Adrenal gland (tissue), 9 donors: ENCODE measurements at regions not wholly inside any gene's neighbourhood (a gene's known extent, or its start where the extent isn't known, plus 50 kb on each side); places are given as distances from the start of the nearest gene placed in this dataset.
A peak's percentile ranks its signal among the peaks of the same experiment; 100 is the strongest.
"Not testable (repeated sequence)": the region's sequence is repeated elsewhere in the genome, so short reads cannot be mapped to it uniquely, and the experiment has no call there.

Experiments used
- DNase-seq, 7 donors: peaks; one replicate each; pipeline ENCODE4 v3.0.0-alpha.2; 2019 to 2020
- H3K27ac ChIP-seq, 5 donors: fragments of 200-600 bp; sonication (generic) in 4 of 5; 1 replicate in 3 of 5; 2 replicates in 2 of 5; pipeline versions ENCODE4 v1.5.1 to v1.8.0; 2016 to 2020; ENCODE audit warnings: mild to moderate bottlenecking in 1 of 5
- H3K27me3 ChIP-seq: fragments of 200-600 bp; 2 replicates; pipeline ENCODE4 v1.8.0; 2021
- H3K36me3 ChIP-seq, 2 donors: fragments of 200-600 bp; replicated peaks in 1 of 2; 1 replicate in 1 of 2; 2 replicates in 1 of 2; pipeline versions ENCODE4 v1.5.1 to v1.8.0; 2018 to 2022
- H3K4me1 ChIP-seq, 2 donors: fragments of 200-600 bp; replicated peaks in 1 of 2; 1 replicate in 1 of 2; 2 replicates in 1 of 2; pipeline versions ENCODE4 v1.5.1 to v1.8.0; 2018 to 2021
- H3K4me3 ChIP-seq, 4 donors: fragments of 200-600 bp; sonication (generic) in 3 of 4; one replicate each; pipeline ENCODE4 v1.5.1; 2016 to 2018
- H3K9me3 ChIP-seq, 3 donors: fragments of 200-600 bp; sonication (generic) in 1 of 3; replicated peaks in 1 of 3; 1 replicate in 2 of 3; 2 replicates in 1 of 3; pipeline versions ENCODE4 v1.5.1 to v1.8.0; 2016 to 2021
- POLR2A ChIP-seq, 2 donors: fragments of 450-650 bp; IDR thresholded peaks; one replicate each; pipeline ENCODE4 v1.6.1; 2017; ENCODE audit warnings: antibody characterized with exemption in 2 of 2, mild to moderate bottlenecking in 2 of 2, moderate library complexity in 1 of 2
- WGBS, 4 donors: extraction: QIAGEN DNeasy Blood & Tissue Kit in 2 of 4; methylation state at CpG; one replicate each; pipeline versions ENCODE4 v1.1.5 to v1.1.7; 2013 to 2017; 5-methylcytosine and 5-hydroxymethylcytosine counted together
- intact Hi-C, 2 donors: fragments of 100-400 bp; cut with DNase I; formaldehyde crosslinking; loops; one replicate each; pipeline versions ENCODE4 v1.14.1 to v1.15.0; 2022 to 2023
- TF ChIP-seq, protein P1 (sequence below), 6 experiments: fragments of 450-650 bp in 4 of 6; fragments of 200-600 bp in 2 of 6; sonication (generic) in 1 of 6; IDR thresholded peaks; 1 replicate in 5 of 6; 2 replicates in 1 of 6; pipeline versions ENCODE4 v1.5.1 to v1.8.0; 2016 to 2021; ENCODE audit warnings: antibody characterized with exemption in 6 of 6, mild to moderate bottlenecking in 2 of 6, moderate library complexity in 1 of 6
- donor health status: healthy with polysubstance abuse.
- donor health status: Bipolar disorder and iron deficiency.
- donor health status: DM: yes; HTN: yes; CAD: no.
- donor health status: DM: no; HTN: no; CAD: no.
- donor health status: DM: no; HTN: no; CAD: no.

DNA sequence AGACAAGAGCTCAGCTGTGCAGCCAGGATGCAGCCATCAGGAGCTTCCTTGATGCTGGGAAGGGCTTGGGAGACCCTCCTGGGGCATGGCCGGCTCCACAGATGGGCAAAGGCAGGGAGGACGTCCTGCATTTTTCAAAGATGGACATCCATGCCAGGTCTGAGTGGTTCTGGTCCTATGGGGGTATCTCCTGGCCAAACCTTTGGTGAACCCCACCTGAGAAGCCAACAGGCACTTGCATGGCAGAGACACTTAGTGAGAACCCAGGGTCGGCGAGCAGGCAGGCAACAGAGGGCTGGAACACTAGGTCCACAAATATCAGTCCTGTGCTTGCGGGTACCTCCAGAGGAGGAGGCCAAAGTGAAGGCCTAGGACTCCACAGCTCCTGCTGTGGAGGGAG, 70.0 kb downstream of the KCTD15 start:
- no peak for TF ChIP-seq POLR2A (IDR thresholded peaks at IDR 0.05)
- TF ChIP-seq, protein P1, sequence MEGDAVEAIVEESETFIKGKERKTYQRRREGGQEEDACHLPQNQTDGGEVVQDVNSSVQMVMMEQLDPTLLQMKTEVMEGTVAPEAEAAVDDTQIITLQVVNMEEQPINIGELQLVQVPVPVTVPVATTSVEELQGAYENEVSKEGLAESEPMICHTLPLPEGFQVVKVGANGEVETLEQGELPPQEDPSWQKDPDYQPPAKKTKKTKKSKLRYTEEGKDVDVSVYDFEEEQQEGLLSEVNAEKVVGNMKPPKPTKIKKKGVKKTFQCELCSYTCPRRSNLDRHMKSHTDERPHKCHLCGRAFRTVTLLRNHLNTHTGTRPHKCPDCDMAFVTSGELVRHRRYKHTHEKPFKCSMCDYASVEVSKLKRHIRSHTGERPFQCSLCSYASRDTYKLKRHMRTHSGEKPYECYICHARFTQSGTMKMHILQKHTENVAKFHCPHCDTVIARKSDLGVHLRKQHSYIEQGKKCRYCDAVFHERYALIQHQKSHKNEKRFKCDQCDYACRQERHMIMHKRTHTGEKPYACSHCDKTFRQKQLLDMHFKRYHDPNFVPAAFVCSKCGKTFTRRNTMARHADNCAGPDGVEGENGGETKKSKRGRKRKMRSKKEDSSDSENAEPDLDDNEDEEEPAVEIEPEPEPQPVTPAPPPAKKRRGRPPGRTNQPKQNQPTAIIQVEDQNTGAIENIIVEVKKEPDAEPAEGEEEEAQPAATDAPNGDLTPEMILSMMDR (IDR thresholded peaks at IDR 0.05), result no peak
- H3K36me3 ChIP-seq, result no peaks in the 10 kb centered on the region
- H3K27me3 ChIP-seq, result no peaks in the 10 kb centered on the region
- no peaks in the 10 kb centered on the region for H3K4me1 ChIP-seq
- 50 to 87% (median 61%) methylated on average over 2 to 5 of the region's 5 CpGs for WGBS, 4 donors
- peak in 1 of 7 donors; percentile 25 for DNase-seq
- H3K27ac ChIP-seq, result no peak overlapping the region
- intact Hi-C loops, result no loop called here
- H3K4me3 ChIP-seq, result no peak overlapping the region
- no peaks in the 10 kb centered on the region for H3K9me3 ChIP-seq

DNA sequence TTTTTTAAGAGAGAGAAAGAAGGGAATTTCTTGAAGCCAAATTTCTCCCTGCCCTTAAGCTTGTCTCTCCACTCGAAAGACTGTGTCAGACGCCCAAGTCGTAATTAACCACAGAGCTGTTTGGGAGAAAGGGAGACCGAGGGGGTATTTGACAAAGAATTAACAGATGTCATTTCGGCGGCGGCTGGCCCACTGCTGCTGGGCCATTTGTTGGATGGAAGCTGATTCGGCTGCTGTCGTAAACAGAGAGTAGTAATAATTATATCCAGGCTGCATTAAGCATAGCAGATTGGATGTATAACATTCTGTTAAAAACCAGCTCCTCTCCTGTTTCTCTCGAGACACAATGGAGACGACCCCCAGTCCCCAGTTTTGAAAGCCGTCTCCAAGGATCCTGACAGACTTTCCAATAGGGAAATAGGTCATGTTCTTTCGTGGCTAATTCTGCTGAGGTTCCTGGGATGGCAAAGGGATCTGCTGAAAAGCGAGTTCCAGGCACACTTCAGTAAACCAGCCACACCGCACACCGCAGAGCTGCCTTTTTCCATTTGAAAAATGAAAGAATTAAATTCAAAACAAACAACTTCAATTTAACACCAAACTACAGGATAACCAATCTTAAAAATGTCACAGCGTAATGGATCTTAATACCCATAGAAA, 71.5 kb downstream of the KCTD15 start:
- intact Hi-C loops, result no loop called here
- Histone ChIP-seq H3K4me1 (no peaks in the 10 kb centered on the region), H3K27ac (peak overlapping the region in 2 of 5 donors; percentile 40 to 67), H3K4me3 (peak overlapping the region in 1 of 4 donors; percentile 3), H3K27me3 (no peaks in the 10 kb centered on the region), H3K36me3 (no peaks in the 10 kb centered on the region), H3K9me3 (no peaks in the 10 kb centered on the region)
- DNase-seq, result peak in 1 of 7 donors; percentile 45
- WGBS, 4 donors, result 38 to 52% (median 48%) methylated on average over 16 to 17 of the region's 17 CpGs
- TF ChIP-seq POLR2A (IDR thresholded peaks at IDR 0.05), result no peak
- TF ChIP-seq, protein P1 (IDR thresholded peaks at IDR 0.05), result no peak

DNA sequence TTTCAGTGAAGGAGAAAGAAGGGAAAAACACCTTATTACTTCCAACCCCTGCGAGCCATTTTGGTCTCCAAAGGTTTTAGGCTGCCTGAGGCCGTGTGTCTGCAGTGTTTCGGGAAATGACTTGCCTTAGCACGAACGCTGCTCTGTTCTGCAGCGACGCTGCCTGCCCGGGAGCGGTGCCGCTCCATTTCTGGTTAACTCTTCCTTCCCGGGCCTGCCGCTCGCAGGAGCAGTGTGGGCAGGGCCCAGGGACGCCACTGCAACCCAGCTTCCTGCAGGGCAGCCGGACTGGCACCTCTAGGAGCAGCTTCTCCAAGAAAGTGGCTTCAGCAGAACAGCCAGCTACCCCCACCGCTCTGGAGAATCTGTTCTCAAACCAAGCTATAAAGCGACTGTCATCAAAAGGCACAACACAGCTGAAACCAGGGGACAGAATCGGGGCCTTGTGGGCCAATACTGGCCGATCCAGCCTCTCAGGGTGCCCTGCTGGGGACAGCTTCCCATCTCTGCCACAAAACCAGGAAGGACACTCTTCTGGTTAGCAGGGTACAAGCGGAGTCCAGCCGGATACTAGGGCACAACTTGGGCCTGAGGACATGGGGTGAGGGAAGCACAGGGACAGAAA, 72.2 kb downstream of the KCTD15 start:
- Histone ChIP-seq H3K27ac (peak overlapping the region in 2 of 5 donors; percentile 40 to 67), H3K4me3 (peak overlapping the region in 1 of 4 donors; percentile 3), H3K9me3 (no peaks in the 10 kb centered on the region), H3K27me3 (no peaks in the 10 kb centered on the region), H3K36me3 (no peaks in the 10 kb centered on the region), H3K4me1 (no peaks in the 10 kb centered on the region)
- WGBS, 4 donors, result 4 to 24% (median 23%) methylated on average over 6 to 21 of the region's 21 CpGs
- peak in 6 of 7 donors; percentile 9 to 78 (median 26) for DNase-seq
- intact Hi-C loops, result no loop called here
- TF ChIP-seq, protein P1 (IDR thresholded peaks at IDR 0.05), result no peak
- TF ChIP-seq POLR2A (IDR thresholded peaks at IDR 0.05), result peak in 1 of 2 donors; percentile 6

DNA sequence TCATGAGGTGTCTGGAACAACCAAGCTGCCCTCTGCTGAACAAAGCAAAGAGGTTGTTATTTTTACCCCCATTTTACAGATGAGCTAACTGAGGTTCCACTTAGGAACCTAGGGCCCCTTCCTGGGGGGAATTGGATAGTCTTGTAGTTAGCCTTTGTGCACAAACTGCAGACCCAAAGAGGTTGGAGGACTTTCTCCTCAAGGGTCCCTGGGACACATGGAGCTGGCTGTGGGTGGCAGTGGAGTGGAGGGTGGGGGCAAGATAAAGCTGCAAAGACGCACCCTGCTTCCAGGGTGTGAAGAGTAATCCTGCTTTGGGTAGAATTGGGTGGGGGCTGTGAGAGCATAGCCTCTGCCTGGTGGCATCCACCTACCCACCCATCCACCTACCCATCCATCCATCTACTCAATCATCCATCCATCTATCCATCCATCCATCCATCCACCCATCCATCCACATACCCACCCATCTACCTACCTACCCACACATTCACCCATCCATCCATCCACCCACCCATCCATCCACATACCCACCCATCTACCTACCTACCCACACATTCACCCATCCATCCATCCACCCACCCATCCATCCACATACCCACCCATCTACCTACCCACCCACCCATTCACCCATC, 73.7 kb downstream of the KCTD15 start:
- intact Hi-C loops, result not testable (repeated sequence)
- WGBS, 4 donors, result 73 to 100% (median 86%) methylated on average over 1 of the region's 1 CpG
- DNase-seq, result peak in 1 of 7 donors; percentile 14

More for the DNA sequence above, 73.7 kb downstream of the KCTD15 start:
- not testable (repeated sequence) for H3K4me3 ChIP-seq, H3K4me1 ChIP-seq, H3K36me3 ChIP-seq, H3K27me3 ChIP-seq, H3K9me3 ChIP-seq, H3K27ac ChIP-seq
